ENCODE measurements at regions not wholly inside any gene's neighbourhood (a gene's known extent, or its start where the extent isn't known, plus 50 kb on each side); places are given as distances from the start of the nearest gene placed in this dataset.
"Not testable (repeated sequence)": the region's sequence is repeated elsewhere in the genome, so short reads cannot be mapped to it uniquely, and the experiment has no call there.

DNA sequence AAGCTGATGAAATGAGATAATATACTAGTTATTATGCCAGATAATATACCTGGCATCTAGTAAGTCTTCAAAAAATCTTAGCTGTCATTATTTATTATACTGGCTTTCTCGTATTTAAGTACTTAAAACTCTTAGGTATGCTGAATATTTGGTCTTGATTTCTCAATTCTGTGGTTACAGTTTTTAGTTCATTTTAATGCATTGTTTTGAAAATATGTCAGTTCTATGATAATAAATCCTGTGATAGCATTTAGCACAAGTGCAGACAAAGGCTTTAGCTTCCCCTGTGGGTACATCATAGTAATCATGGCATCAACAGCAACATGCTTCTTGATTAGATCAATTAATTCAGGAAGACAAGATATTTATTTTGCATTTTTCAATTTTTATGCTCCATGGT lies 133.0 kb downstream of the SMC2 start:
- Histone ChIP-seq H3K79me2 (no peaks in the 10 kb centered on the region), H3K27ac (no peak overlapping the region), H3K4me3 (no peak overlapping the region), H3K9me3 (ENCODE audit: low read depth) (no peaks in the 10 kb centered on the region), H3K36me3 (replicated peaks; ENCODE audit: insufficient read depth, low read depth) (no peaks in the 10 kb centered on the region), H3K4me1 (ENCODE audit: insufficient read depth) (no peaks in the 10 kb centered on the region), H2AFZ (no peak overlapping the region), H3K9me2 (replicated peaks; ENCODE audit: insufficient read depth) (no peaks in the 10 kb centered on the region), H3K27me3 (no peaks in the 10 kb centered on the region), H3K4me2 (no peak overlapping the region), H4K20me1 (ENCODE audit: insufficient read depth, poor library complexity, severe bottlenecking) (no peaks in the 10 kb centered on the region)
- DNase-seq (ENCODE audit: low spot score): no peak
- WGBS (ENCODE audit: low lambda C conversion rate, missing lambda C conversion rate): 83% methylated on average over 1 of the region's 1 CpG
- TF ChIP-seq EZH2 (IDR thresholded peaks at IDR 0.05; ENCODE audit: borderline replicate concordance): no peak
- TF ChIP-seq, protein P1, sequence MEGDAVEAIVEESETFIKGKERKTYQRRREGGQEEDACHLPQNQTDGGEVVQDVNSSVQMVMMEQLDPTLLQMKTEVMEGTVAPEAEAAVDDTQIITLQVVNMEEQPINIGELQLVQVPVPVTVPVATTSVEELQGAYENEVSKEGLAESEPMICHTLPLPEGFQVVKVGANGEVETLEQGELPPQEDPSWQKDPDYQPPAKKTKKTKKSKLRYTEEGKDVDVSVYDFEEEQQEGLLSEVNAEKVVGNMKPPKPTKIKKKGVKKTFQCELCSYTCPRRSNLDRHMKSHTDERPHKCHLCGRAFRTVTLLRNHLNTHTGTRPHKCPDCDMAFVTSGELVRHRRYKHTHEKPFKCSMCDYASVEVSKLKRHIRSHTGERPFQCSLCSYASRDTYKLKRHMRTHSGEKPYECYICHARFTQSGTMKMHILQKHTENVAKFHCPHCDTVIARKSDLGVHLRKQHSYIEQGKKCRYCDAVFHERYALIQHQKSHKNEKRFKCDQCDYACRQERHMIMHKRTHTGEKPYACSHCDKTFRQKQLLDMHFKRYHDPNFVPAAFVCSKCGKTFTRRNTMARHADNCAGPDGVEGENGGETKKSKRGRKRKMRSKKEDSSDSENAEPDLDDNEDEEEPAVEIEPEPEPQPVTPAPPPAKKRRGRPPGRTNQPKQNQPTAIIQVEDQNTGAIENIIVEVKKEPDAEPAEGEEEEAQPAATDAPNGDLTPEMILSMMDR (IDR thresholded peaks at IDR 0.05; ENCODE audit: poor library complexity): no peak
- TF ChIP-seq EZH2phosphoT487 (IDR thresholded peaks at IDR 0.05; ENCODE audit: low read depth, severe bottlenecking, unreplicated experiment): no peak

DNA sequence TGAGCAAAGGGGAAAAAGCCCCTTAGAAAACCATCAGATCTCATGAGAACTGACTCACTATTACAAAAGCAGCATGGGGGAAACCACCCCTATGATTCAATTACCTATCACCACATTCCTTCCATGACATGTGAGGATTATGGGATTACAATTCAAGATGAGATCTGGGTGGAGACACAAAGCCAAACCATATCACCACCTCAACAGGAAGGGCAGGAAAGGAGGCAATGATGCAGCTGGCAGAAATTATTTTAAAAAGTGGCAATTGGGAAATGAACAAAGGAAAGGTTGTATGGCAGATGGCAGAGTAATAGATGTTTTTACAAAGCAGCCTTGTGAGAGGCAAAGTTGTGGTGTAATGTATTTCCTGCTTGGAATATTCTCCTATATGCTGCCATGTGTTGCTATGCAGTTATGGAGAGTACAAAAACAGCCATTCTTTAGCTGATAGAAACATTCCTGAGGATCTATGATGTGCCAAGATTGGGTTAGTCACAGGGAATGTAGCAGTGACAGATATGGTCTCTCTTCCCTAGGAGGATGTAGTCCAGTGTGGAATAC lies 138.8 kb downstream of the SMC2 start:
- no peak overlapping the region for H2AFZ ChIP-seq
- no peaks in the 10 kb centered on the region for H3K9me3 ChIP-seq (ENCODE audit: low read depth)
- H3K4me2 ChIP-seq: no peak overlapping the region

DNA sequence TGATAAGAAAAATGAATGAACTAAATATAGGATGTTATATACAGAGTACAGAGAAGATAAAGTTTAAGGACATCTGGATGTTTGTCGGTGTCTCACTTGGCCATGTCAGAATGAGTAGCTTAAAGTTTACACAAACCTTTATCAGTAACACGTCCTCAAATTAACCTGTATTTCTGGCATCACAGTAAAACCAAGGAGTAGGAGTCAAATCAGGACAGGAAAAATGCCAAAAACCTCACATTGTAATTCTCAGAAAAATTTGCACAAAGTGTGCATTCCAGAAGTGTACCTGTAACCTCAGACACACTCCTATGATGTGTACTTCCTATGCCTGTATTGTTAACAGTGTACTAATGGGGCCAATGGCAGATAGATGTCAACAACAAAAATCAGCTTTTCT lies 139.3 kb downstream of the SMC2 start:
- Histone ChIP-seq H3K9me2 (replicated peaks; ENCODE audit: insufficient read depth) (no peaks in the 10 kb centered on the region), H3K27me3 (no peaks in the 10 kb centered on the region), H3K79me2 (no peaks in the 10 kb centered on the region), H3K36me3 (replicated peaks; ENCODE audit: insufficient read depth, low read depth) (no peaks in the 10 kb centered on the region), H3K27ac (no peak overlapping the region), H3K4me3 (no peak overlapping the region), H3K9me3 (ENCODE audit: low read depth) (no peaks in the 10 kb centered on the region), H2AFZ (no peak overlapping the region), H4K20me1 (ENCODE audit: insufficient read depth, poor library complexity, severe bottlenecking) (no peaks in the 10 kb centered on the region), H3K4me2 (no peak overlapping the region), H3K4me1 (ENCODE audit: insufficient read depth) (no peaks in the 10 kb centered on the region)
- WGBS (ENCODE audit: low lambda C conversion rate, missing lambda C conversion rate): 59% methylated on average over 2 of the region's 2 CpGs
- no peak for DNase-seq (ENCODE audit: low spot score)
- TF ChIP-seq EZH2phosphoT487 (IDR thresholded peaks at IDR 0.05; ENCODE audit: low read depth, severe bottlenecking, unreplicated experiment): no peak
- no peak for TF ChIP-seq EZH2 (IDR thresholded peaks at IDR 0.05; ENCODE audit: borderline replicate concordance)
- TF ChIP-seq, protein P1 (IDR thresholded peaks at IDR 0.05; ENCODE audit: poor library complexity): no peak

More for the DNA sequence above, 138.8 kb downstream of the SMC2 start:
- TF ChIP-seq, protein P1 (IDR thresholded peaks at IDR 0.05; ENCODE audit: poor library complexity): no peak
- TF ChIP-seq EZH2 (IDR thresholded peaks at IDR 0.05; ENCODE audit: borderline replicate concordance): no peak
- TF ChIP-seq EZH2phosphoT487 (IDR thresholded peaks at IDR 0.05; ENCODE audit: low read depth, severe bottlenecking, unreplicated experiment): no peak
- Histone ChIP-seq H3K4me3 (no peak overlapping the region), H3K4me1 (ENCODE audit: insufficient read depth) (no peaks in the 10 kb centered on the region), H3K27ac (no peak overlapping the region), H3K27me3 (no peaks in the 10 kb centered on the region), H4K20me1 (ENCODE audit: insufficient read depth, poor library complexity, severe bottlenecking) (no peaks in the 10 kb centered on the region), H3K9me2 (replicated peaks; ENCODE audit: insufficient read depth) (no peaks in the 10 kb centered on the region), H3K79me2 (no peaks in the 10 kb centered on the region), H3K36me3 (replicated peaks; ENCODE audit: insufficient read depth, low read depth) (no peaks in the 10 kb centered on the region)
- DNase-seq (ENCODE audit: low spot score): no peak

DNA sequence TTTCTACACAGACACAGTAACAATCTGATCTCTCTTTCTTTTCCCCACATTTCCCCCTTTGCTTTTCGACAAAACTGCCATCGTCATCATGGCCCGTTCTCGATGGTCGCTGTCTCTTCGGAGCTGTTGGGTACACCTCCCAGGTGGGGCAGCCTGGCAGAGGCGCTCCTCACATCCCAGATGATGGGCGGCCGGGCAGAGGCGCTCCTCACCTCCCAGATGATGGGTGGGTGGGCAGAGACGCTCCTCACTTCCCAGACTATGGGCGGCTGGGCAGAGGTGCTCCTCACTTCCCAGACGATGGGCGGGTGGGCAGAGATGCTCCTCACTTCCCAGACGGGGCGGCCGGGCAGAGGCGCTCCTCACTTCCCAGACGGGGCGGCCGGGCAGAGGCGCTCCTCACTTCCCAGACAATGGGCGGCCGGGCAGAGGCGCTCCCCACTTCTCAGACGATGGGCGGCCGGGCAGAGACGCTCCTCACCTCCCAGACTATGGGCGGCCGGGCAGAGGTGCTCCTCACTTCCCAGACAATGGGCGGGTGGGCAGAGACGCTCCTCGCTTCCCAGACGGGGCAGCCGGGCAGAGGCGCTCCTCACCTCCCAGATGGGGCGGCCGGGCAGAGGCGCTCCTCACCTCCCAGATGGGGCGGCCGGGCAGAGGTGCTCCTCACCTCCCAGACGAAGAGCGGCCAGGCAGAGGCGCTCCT lies 140.7 kb downstream of the SMC2 start:
- H3K36me3 ChIP-seq (replicated peaks; ENCODE audit: insufficient read depth, low read depth); H3K9me2 ChIP-seq (replicated peaks; ENCODE audit: insufficient read depth); H3K4me3 ChIP-seq; H3K4me1 ChIP-seq (ENCODE audit: insufficient read depth); H3K27ac ChIP-seq; H3K79me2 ChIP-seq; H3K9me3 ChIP-seq (ENCODE audit: low read depth); DNase-seq (ENCODE audit: low spot score); H2AFZ ChIP-seq; H3K4me2 ChIP-seq; H3K27me3 ChIP-seq; H4K20me1 ChIP-seq (ENCODE audit: insufficient read depth, poor library complexity, severe bottlenecking): not testable (repeated sequence)
- 98% methylated on average over 12 of the region's 45 CpGs for WGBS (ENCODE audit: low lambda C conversion rate, missing lambda C conversion rate)

DNA sequence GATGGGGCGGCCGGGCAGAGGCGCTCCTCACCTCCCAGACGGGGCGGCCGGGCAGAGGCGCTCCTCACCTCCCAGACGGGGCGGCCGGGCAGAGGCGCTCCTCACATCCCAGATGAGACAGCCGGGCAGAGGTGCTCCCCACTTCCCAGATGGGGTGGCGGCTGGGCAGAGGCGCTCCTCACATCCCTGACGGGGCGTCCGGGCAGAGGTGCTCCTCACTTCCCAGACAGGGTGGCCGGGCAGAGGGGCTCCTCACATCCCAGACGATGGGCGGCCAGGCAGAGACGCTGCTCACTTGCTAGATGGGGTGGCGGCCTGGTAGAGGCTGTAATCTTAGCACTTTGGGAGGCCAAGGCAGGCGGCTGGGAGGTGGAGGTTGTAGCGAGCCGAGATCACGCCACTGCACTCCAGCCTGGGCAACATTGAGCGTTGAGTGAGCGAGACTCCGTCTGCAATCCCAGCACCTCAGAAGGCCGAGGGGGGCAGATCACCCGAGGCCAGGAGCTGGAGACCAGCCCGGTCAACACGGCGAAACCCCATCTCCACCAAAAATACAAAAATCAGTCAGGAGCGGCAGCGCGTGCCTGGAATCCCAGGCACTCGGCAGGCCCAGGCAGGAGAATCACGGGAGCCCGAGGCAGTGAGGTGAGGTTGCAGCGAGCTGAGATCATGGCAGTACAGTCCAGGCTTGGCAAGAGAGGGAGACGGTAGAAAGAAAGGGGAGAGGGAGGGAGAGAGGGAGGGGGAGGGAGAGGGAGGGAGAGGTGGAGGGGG lies 141.4 kb downstream of the SMC2 start:
- not testable (repeated sequence) for H3K79me2 ChIP-seq; H3K27me3 ChIP-seq; H3K36me3 ChIP-seq (replicated peaks; ENCODE audit: insufficient read depth, low read depth); DNase-seq (ENCODE audit: low spot score); H4K20me1 ChIP-seq (ENCODE audit: insufficient read depth, poor library complexity, severe bottlenecking); H3K4me3 ChIP-seq; H3K9me3 ChIP-seq (ENCODE audit: low read depth); H3K27ac ChIP-seq; H2AFZ ChIP-seq; H3K9me2 ChIP-seq (replicated peaks; ENCODE audit: insufficient read depth); H3K4me2 ChIP-seq; H3K4me1 ChIP-seq (ENCODE audit: insufficient read depth)
- WGBS (ENCODE audit: low lambda C conversion rate, missing lambda C conversion rate): 94% methylated on average over 21 of the region's 42 CpGs

All from hepatocyte (in vitro differentiated cells).